ENCODE measurements at regions not wholly inside any gene's neighbourhood (a gene's known extent, or its start where the extent isn't known, plus 50 kb on each side); places are given as distances from the start of the nearest gene placed in this dataset.
A peak's percentile ranks its signal among the peaks of the same experiment; 100 is the strongest.

- Histone ChIP-seq H3K27me3 (ENCODE audit: low read depth, low read length) (no peaks in the 10 kb centered on the region), H3K27ac (ENCODE audit: low read length) (no peak overlapping the region), H3K4me3 (ENCODE audit: low read length) (no peak overlapping the region), H2AFZ (ENCODE audit: low read depth, low read length) (no peak overlapping the region), H3K79me2 (ENCODE audit: low read length) (no peaks in the 10 kb centered on the region), H3K4me2 (ENCODE audit: low read length) (no peak overlapping the region), H3K36me3 (replicated peaks; ENCODE audit: low read depth, low read length) (no peaks in the 10 kb centered on the region), H4K20me1 (ENCODE audit: insufficient read depth, low read length) (no peaks in the 10 kb centered on the region), H3K4me1 (ENCODE audit: low read length) (peaks cover 12% of the 10 kb centered on the region), H3K9me3 (ENCODE audit: insufficient read depth, low read length) (no peaks in the 10 kb centered on the region; the same call in 1 of the 2 replicates), H3K9ac (ENCODE audit: low read length) (no peak overlapping the region)
- TF ChIP-seq, protein P1, sequence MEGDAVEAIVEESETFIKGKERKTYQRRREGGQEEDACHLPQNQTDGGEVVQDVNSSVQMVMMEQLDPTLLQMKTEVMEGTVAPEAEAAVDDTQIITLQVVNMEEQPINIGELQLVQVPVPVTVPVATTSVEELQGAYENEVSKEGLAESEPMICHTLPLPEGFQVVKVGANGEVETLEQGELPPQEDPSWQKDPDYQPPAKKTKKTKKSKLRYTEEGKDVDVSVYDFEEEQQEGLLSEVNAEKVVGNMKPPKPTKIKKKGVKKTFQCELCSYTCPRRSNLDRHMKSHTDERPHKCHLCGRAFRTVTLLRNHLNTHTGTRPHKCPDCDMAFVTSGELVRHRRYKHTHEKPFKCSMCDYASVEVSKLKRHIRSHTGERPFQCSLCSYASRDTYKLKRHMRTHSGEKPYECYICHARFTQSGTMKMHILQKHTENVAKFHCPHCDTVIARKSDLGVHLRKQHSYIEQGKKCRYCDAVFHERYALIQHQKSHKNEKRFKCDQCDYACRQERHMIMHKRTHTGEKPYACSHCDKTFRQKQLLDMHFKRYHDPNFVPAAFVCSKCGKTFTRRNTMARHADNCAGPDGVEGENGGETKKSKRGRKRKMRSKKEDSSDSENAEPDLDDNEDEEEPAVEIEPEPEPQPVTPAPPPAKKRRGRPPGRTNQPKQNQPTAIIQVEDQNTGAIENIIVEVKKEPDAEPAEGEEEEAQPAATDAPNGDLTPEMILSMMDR (IDR thresholded peaks at IDR 0.05; ENCODE audit: low read depth, low read length) = no peak
- no peak for TF ChIP-seq EZH2phosphoT487 (IDR thresholded peaks at IDR 0.05; ENCODE audit: low read depth)
These were observed 212.8 kb downstream of the KIF21A start for GRCh38 chr12:39230086-39230485.

DNA sequence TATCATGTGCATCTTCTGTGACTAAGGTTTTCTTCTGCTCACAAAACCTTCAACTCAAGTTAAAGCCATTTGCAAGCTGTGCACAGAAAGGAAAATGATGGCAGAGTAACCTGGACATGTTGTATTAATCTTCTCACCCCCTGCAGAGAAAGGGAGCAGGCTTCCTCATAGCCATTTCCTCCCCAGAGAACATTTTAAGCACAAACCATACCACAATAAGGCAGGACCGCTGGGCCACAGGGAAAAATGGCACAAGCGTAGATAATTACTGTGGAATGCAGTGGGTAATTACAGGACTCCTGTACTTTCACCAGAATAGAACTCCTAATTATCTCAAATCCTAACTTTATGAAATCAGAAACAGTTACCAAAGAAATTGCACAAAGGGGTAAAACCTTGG lies 215.7 kb downstream of the KIF21A start:
- no peaks in the 10 kb centered on the region for H4K20me1 ChIP-seq (ENCODE audit: insufficient read depth, low read length)
- H3K36me3 ChIP-seq (replicated peaks; ENCODE audit: low read depth, low read length) = no peaks in the 10 kb centered on the region
- H3K79me2 ChIP-seq (ENCODE audit: low read length) = no peaks in the 10 kb centered on the region
- H3K9me3 ChIP-seq (ENCODE audit: insufficient read depth, low read length) = no peaks in the 10 kb centered on the region; the same call in 1 of the 2 replicates
- H2AFZ ChIP-seq (ENCODE audit: low read depth, low read length) = no peak overlapping the region
- no peak overlapping the region for H3K9ac ChIP-seq (ENCODE audit: low read length)
- no peak overlapping the region for H3K4me3 ChIP-seq (ENCODE audit: low read length)
- TF ChIP-seq, protein P1 (IDR thresholded peaks at IDR 0.05; ENCODE audit: low read depth, low read length) = no peak
- TF ChIP-seq EZH2phosphoT487 (IDR thresholded peaks at IDR 0.05; ENCODE audit: low read depth) = no peak
- no peaks in the 10 kb centered on the region for H3K4me1 ChIP-seq (ENCODE audit: low read length)
- no peaks in the 10 kb centered on the region for H3K27me3 ChIP-seq (ENCODE audit: low read depth, low read length)
- H3K27ac ChIP-seq (ENCODE audit: low read length) = no peak overlapping the region
- no peak overlapping the region for H3K4me2 ChIP-seq (ENCODE audit: low read length)

DNA sequence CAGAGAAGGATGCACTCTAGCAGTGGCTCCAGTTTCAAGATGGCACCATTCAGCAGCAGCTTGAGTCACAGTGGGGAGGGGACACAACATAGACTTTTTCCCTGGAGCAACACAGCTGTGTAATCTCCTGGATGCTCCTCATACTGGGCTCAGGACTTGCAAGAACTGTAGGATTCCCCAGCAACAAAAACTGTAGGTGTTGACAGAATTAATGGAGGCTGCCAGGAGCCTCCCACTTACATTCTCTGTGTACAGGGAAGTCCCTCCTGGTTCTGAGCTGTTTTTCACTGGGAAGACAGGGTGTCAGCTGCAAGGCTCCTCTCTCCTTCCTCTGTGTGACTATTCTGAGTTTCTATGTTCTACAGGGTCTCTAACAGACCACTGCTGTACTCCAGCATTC lies 217.9 kb downstream of the KIF21A start:
- no peaks in the 10 kb centered on the region for H3K4me1 ChIP-seq (ENCODE audit: low read length)
- H3K4me2 ChIP-seq (ENCODE audit: low read length) = no peak overlapping the region
- H3K79me2 ChIP-seq (ENCODE audit: low read length) = no peaks in the 10 kb centered on the region
- H2AFZ ChIP-seq (ENCODE audit: low read depth, low read length) = no peak overlapping the region
- H4K20me1 ChIP-seq (ENCODE audit: insufficient read depth, low read length) = no peaks in the 10 kb centered on the region
- no peaks in the 10 kb centered on the region for H3K27me3 ChIP-seq (ENCODE audit: low read depth, low read length)
- H3K36me3 ChIP-seq (replicated peaks; ENCODE audit: low read depth, low read length) = no peaks in the 10 kb centered on the region
- no peak overlapping the region for H3K9ac ChIP-seq (ENCODE audit: low read length)
- H3K4me3 ChIP-seq (ENCODE audit: low read length) = no peak overlapping the region
- no peaks in the 10 kb centered on the region for H3K9me3 ChIP-seq (ENCODE audit: insufficient read depth, low read length)
- H3K27ac ChIP-seq (ENCODE audit: low read length) = no peak overlapping the region
- no peak for TF ChIP-seq EZH2phosphoT487 (IDR thresholded peaks at IDR 0.05; ENCODE audit: low read depth)

DNA sequence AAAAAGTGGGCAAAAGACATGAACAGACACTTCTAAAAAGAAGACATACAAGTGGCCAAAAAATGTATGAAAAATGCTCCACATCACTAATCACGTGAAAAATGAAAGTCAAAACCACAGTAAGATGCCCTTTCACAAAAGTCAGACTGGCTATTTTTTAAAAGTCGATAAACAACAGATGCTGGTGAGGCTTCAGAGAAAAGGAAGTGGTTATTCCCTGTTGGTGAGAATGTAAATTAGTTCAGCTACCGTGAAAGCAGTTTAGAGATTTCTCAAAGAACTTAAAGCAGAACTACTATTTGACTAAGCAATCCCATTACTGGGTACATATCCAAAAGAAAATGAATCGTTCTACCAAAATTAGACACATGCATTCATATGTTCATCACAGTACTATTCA lies 237.0 kb downstream of the KIF21A start:
- Histone ChIP-seq H3K4me2 (ENCODE audit: low read length) (peak overlapping the region; percentile 7; the same call in 1 of the 2 replicates), H4K20me1 (ENCODE audit: insufficient read depth, low read length) (no peaks in the 10 kb centered on the region), H3K9ac (ENCODE audit: low read length) (no peak overlapping the region), H3K27ac (ENCODE audit: low read length) (peak overlapping the region; percentile 78), H3K4me1 (ENCODE audit: low read length) (peaks cover 11% of the 10 kb centered on the region), H3K36me3 (replicated peaks; ENCODE audit: low read depth, low read length) (peaks cover 17% of the 10 kb centered on the region), H3K4me3 (ENCODE audit: low read length) (no peak overlapping the region), H3K79me2 (ENCODE audit: low read length) (no peaks in the 10 kb centered on the region), H3K27me3 (ENCODE audit: low read depth, low read length) (no peaks in the 10 kb centered on the region), H3K9me3 (ENCODE audit: insufficient read depth, low read length) (peaks cover 29% of the 10 kb centered on the region; the same call in 1 of the 2 replicates), H2AFZ (ENCODE audit: low read depth, low read length) (no peak overlapping the region)
- TF ChIP-seq EZH2phosphoT487 (IDR thresholded peaks at IDR 0.05; ENCODE audit: low read depth) = peak; percentile 65
- TF ChIP-seq, protein P1 (IDR thresholded peaks at IDR 0.05; ENCODE audit: low read depth, low read length) = no peak

Data from OCI-LY3 (cell line).